HG03135 (cell line): ENCODE measurements at regions not wholly inside any gene's neighbourhood (a gene's known extent, or its start where the extent isn't known, plus 50 kb on each side); places are given as distances from the start of the nearest gene placed in this dataset.

Source experiments
- ATAC-seq: cut with Tn5 transposase; IDR thresholded peaks from one replicate; pipeline ENCODE4 v1.9.1; 2021; ENCODE audit warnings: mild to moderate bottlenecking, moderate library complexity; ENCODE audit not compliant: unreplicated experiment

- ATAC-seq: no peak
Observed at GRCh38 chr11:19525714-19526113, 186.9 kb upstream of the NAV2 start.

GRCh38 chr11:19525276-19525675, 187.4 kb upstream of the NAV2 start:
- ATAC-seq: no peak

GRCh38 chr11:19524171-19524671, 188.4 kb upstream of the NAV2 start:
- no peak for ATAC-seq

- ATAC-seq: no peak
Observed at GRCh38 chr11:19520681-19521080, 192.0 kb upstream of the NAV2 start.

DNA sequence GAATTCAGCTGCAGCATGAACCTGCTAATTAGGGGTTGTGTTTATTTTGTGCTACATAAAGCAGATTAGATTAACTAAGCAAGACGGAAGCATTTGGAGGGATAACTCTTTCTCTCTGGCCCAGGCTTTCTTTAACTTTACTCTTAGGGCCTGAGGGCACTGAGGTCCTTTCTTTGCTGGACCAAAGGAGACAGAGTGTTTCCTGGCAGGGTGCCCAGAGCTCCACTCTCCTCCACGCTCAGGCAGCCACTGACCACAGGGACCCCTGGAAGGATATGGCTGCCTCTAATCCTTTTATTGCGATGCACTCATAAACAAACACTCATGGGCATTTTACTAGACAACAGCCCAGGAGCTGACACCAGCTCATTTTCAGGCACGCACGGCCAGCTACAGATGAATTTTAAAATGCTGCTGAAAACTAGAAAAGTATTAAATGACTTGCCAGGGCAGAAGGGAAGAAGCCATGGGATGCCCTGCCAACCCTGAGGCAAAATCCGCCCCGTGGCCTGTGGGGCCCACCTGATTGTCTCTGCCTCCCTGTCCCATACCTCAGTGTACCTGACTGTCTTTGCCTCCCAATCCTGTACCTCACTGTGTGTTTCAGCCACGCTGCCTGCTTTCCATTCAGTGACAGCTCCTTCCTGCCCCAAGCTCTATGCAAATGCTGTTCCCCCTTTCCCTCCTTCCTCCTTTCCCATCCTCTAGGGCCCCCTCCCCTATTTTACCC, 192.6 kb upstream of the NAV2 start:
- no peak for ATAC-seq

DNA sequence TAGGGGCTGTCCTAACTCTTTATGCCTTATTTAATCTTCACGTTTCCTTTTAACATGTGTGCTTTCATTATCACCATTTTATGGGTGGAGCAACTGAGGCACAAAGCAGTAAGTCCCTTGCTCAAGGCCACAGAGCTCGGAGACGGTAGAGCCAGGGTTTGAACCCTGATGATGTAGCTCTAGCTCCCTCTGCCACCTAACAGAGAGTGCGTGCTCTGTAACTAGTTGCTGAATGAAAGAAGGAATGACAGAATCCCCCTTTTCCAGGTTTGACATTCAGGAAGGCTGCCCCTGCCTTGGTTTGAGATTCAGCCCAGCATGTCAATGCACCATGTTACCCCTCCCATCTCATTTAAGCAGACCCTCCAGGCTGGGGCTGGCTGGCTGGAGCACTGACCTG, 193.3 kb upstream of the NAV2 start:
- ATAC-seq: no peak

- no peak for ATAC-seq
Observed at GRCh38 chr11:19513253-19513652, 199.4 kb upstream of the NAV2 start.

DNA sequence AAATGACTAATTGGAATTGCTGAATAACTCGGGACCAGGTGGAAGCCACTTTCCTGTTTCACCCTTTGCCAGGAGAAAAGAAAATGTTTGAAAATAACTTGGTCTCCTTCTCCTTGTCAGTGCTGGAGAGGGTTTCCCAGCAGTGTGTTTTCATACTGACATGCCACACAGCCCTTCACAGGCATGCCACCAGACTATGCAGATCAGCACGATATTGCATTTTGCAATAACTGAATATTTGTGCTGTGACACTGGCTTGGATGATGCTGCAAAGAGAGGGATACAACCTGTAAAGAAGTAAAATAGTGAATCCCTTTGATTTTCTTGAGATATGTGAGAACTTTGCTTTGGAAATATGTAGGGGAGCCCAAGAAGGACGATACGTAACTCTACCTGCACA, 200.0 kb upstream of the NAV2 start:
- no peak for ATAC-seq

- ATAC-seq: no peak
Observed at GRCh38 chr11:19511413-19512183, 201.0 kb upstream of the NAV2 start.

DNA sequence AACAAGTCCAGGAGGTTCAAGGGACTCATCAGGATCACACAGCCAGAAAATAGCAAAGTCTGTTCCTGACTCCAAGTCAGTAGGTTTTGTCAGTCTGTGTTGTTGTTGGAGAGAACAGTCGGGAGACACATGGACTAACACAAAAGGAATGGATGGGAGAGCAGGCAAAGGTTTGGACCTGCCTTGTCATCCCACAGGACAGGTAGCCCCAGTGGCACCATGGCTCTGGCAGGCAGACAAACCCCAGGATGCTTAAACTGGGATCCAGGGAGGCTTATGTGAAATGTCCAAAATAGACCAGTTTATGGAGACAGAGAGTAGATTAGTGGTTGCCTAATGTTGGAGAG, 201.6 kb upstream of the NAV2 start:
- ATAC-seq: no peak

GRCh38 chr11:19510468-19510867, 202.2 kb upstream of the NAV2 start:
- ATAC-seq: no peak

- ATAC-seq: no peak
Observed at GRCh38 chr11:19509215-19509614, 203.4 kb upstream of the NAV2 start.

- ATAC-seq: no peak
Observed at GRCh38 chr11:19508165-19508564, 204.5 kb upstream of the NAV2 start.

DNA sequence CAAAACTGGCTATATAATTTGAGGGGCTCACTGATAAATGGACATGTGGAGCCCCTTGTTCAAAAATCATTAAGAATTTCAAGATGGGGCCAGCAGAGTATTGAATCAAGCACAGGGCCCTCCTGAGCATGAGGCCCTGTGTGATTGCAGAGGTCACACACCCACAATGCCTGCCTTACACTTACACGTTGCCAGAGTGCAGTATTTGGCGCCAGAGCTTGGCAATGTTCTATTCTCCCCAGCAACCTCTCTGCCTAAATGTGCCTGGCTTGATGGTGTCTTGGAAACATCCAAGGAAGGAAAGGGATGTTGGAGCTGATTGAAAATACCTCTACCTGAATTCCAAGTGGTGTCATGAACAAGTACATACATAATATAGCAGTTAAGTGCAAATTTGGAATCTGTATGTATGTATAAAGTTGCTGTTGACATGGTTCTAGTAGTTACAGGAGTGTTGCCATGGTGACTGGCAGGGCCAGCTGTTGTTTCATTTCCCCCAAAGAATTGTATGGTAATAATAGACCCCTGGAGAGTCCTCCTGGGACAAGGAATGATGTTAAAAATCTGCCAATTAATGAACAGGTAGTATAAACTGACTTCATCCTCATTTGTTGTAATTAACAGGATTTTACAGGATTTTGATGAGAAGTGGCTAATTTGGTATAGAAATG, 205.7 kb upstream of the NAV2 start:
- ATAC-seq: no peak

- ATAC-seq: no peak
Observed at GRCh38 chr11:19502691-19503253, 209.9 kb upstream of the NAV2 start.

DNA sequence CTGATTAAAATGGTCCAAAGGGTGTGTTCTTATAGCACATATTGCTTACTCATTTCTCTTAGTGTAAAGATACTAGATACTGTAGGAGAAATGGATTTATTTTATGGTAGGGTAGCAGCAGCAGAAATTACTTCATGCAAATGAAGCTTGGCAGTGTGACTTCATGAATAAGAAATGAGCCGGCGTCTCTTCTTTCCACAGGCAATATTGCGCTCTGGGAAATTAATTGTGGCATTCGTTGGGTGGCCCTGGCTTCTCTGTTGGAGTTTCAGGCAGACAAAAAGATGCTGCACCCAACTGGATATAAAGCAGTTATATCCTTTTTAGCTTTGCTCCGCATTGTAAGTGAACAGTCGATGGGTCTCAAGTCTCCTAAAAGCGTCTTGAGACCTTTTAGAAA, 211.0 kb upstream of the NAV2 start:
- ATAC-seq: no peak

GRCh38 chr11:19499999-19500398, 212.6 kb upstream of the NAV2 start:
- no peak for ATAC-seq

GRCh38 chr11:19499026-19499669, 213.5 kb upstream of the NAV2 start:
- ATAC-seq: no peak

GRCh38 chr11:19493446-19494213, 219.0 kb upstream of the NAV2 start:
- no peak for ATAC-seq
